H1 (cell line): ENCODE measurements at regions not wholly inside any gene's neighbourhood (a gene's known extent, or its start where the extent isn't known, plus 50 kb on each side); places are given as distances from the start of the nearest gene placed in this dataset.

ENCODE experiments used
- BRCA1 ChIP-seq: IDR thresholded peaks from 2 replicates; pipeline ENCODE4 v1.6.1; 2012; ENCODE audit warnings: low read depth, low read length, improper control_type of control experiment
- EZH2 ChIP-seq: fragments of 200-600 bp; sonication (generic); IDR thresholded peaks from 2 replicates; pipeline ENCODE4 v1.7.1; 2012; ENCODE audit warnings: low read depth, mild to moderate bottlenecking, moderate library complexity, low read length, inconsistent platforms; ENCODE audit not compliant: severe bottlenecking
- GABPA ChIP-seq: IDR thresholded peaks from 2 replicates; pipeline ENCODE4 v1.6.1; 2011; ENCODE audit warnings: mild to moderate bottlenecking, low read length, moderate library complexity, borderline replicate concordance; ENCODE audit not compliant: insufficient read depth

DNA sequence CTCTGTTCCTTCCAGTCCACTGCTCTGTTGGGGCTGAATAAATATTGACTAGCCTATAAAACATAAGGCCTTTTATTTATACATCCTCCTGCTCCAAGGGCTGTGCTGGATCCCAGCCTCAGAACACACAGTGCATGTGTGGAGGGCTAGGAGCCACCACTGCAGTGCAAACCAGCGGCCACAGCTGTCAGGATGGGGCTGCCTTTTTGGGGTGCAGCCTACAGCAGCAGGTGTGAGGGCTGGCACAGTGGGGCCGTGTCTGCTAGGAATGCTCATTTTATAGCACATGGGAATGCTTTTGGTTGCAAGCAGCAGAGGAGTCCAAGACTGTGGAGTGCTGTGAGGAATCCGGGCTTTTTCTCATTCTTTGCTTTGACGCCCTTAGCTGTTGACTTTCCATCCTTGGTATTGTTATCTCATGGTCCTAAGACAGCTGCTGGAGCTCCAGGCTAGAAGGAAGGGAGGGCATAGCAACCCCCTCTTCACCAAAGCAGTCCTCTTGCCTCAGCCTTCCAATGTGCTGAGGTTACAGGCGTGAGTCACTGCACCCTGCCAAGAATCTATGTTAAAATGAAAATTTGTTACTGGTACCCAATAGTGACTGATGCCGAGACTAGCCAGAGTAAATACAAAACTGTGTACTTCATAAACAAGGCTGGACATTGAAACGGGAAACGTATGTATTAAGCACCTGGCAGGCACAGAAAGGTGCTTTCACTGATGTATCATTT lies 334.3 kb upstream of the GATB start (continued):
- TF ChIP-seq GABPA (no peak), BRCA1 (no peak), EZH2 (no peak)
